ENCODE measurements at regions not wholly inside any gene's neighbourhood (a gene's known extent, or its start where the extent isn't known, plus 50 kb on each side); places are given as distances from the start of the nearest gene placed in this dataset.
"Not testable (repeated sequence)": the region's sequence is repeated elsewhere in the genome, so short reads cannot be mapped to it uniquely, and the experiment has no call there.

GRCh38 chr12:111258081-111258480, 110.8 kb downstream of the PHETA1 start:
- H4K20me1 ChIP-seq (replicated peaks in 1 of 2; ENCODE audit: control insufficient read depth in 1 of 2, insufficient read depth in 2 of 2, low read length in 2 of 2); H2BK15ac ChIP-seq (ENCODE audit: low read length); H3K4me2 ChIP-seq (ENCODE audit: insufficient read depth in 1 of 2, low read depth in 2 of 2, low read length in 2 of 2); H3K4me3 ChIP-seq (ENCODE audit: extremely low read depth in 1 of 4, insufficient read depth in 2 of 4, low read depth in 3 of 4, low read length in 4 of 4); H3K56ac ChIP-seq (replicated peaks; ENCODE audit: insufficient read length, low read depth, low read length); H3K79me1 ChIP-seq (ENCODE audit: low read depth, low read length); H3K23me2 ChIP-seq (ENCODE audit: low read depth, low read length); H3K9ac ChIP-seq (replicated peaks in 1 of 4; ENCODE audit: extremely low read depth in 1 of 4, low read depth in 3 of 4, low read length in 3 of 4); H4K8ac ChIP-seq (ENCODE audit: extremely low read depth, insufficient read depth, low read length); H3K14ac ChIP-seq (ENCODE audit: insufficient read length); H2AFZ ChIP-seq (ENCODE audit: low read length); H2BK20ac ChIP-seq (ENCODE audit: low read length); POLR2A ChIA-PET (ENCODE audit: partially characterized antibody); H2BK12ac ChIP-seq (ENCODE audit: low read depth, low read length); H3K36me3 ChIP-seq (ENCODE audit: control insufficient read depth in 2 of 4, insufficient read depth in 4 of 4, low read length in 3 of 4); H3K27ac ChIP-seq (ENCODE audit: low read depth, low read length); H2BK120ac ChIP-seq (replicated peaks; ENCODE audit: low read depth, low read length); H4K5ac ChIP-seq (ENCODE audit: insufficient read length, low read depth, low read length); H3K79me2 ChIP-seq (ENCODE audit: control insufficient read depth in 1 of 2, insufficient read depth in 2 of 2, low read length in 2 of 2); DNase-seq (ENCODE audit: low read depth in 1 of 2, low spot score in 2 of 2); H3K4me1 ChIP-seq (replicated peaks in 1 of 4; ENCODE audit: control insufficient read depth in 3 of 4, insufficient read depth in 4 of 4, low read length in 3 of 4); H2AK5ac ChIP-seq (ENCODE audit: low read depth, low read length); H2BK5ac ChIP-seq (ENCODE audit: low read depth, low read length); FAIRE-seq; H3K23ac ChIP-seq (ENCODE audit: insufficient read length); H4K91ac ChIP-seq (replicated peaks; ENCODE audit: insufficient read length, low read length); H3K27me3 ChIP-seq (replicated peaks in 1 of 4; ENCODE audit: control insufficient read depth in 3 of 4, extremely low read depth in 1 of 4, insufficient read depth in 3 of 4, low read length in 3 of 4); H3K18ac ChIP-seq (ENCODE audit: extremely low read depth, low read length); H3K9me3 ChIP-seq (ENCODE audit: insufficient read depth in 2 of 2, low read depth in 1 of 2, low read length in 1 of 2); H3K4ac ChIP-seq (replicated peaks; ENCODE audit: insufficient read length, low read depth, low read length): not testable (repeated sequence)
- WGBS, 2 experiments (ENCODE audit: extremely low coverage in 1 of 2, insufficient coverage in 1 of 2, insufficient read length in 1 of 2, insufficient replicate concordance in 2 of 2, low coverage in 1 of 2, low lambda C conversion rate in 2 of 2, missing lambda C conversion rate in 1 of 2), result 98% methylated on average over 9 of the region's 10 CpGs; no CpG with 5 or more reads in 1 of the 2 experiments
- CTCF ChIA-PET (ENCODE audit: partially characterized antibody), result interaction anchor here (7.1 to 11.8 kb wide), 3 partner anchors 9 to 41 kb away, joined by 44 to 82 read pairs (median 63); no protein-coding TSS in a partner anchor
